ENCODE measurements at regions not wholly inside any gene's neighbourhood (a gene's known extent, or its start where the extent isn't known, plus 50 kb on each side); places are given as distances from the start of the nearest gene placed in this dataset.

GRCh38 chr13:62375653-62376052, 960.0 kb upstream of the PCDH20 start:
- TF ChIP-seq CTCF (IDR thresholded peaks at IDR 0.05; ENCODE audit: extremely low read depth in 1 of 2, insufficient read depth in 1 of 2, low read depth in 1 of 2, low read length in 2 of 2) (no peak), MYC (IDR thresholded peaks at IDR 0.05; ENCODE audit: low read depth, low read length) (no peak), POLR2A (IDR thresholded peaks at IDR 0.05; ENCODE audit: low read depth, low read length) (no peak), FOS (IDR thresholded peaks at IDR 0.05; ENCODE audit: borderline replicate concordance, insufficient read depth, low read length) (no peak), EZH2 (IDR thresholded peaks at IDR 0.05; ENCODE audit: borderline replicate concordance, low read depth, low read length, severe bottlenecking) (no peak), MAX (IDR thresholded peaks at IDR 0.05; ENCODE audit: insufficient read depth, insufficient read length) (no peak), JUN (IDR thresholded peaks at IDR 0.05; ENCODE audit: borderline replicate concordance, insufficient read depth, insufficient read length, low read depth) (no peak)

All from endothelial cell of umbilical vein (primary cell).